ENCODE measurements at regions not wholly inside any gene's neighbourhood (a gene's known extent, or its start where the extent isn't known, plus 50 kb on each side); places are given as distances from the start of the nearest gene placed in this dataset.

DNA sequence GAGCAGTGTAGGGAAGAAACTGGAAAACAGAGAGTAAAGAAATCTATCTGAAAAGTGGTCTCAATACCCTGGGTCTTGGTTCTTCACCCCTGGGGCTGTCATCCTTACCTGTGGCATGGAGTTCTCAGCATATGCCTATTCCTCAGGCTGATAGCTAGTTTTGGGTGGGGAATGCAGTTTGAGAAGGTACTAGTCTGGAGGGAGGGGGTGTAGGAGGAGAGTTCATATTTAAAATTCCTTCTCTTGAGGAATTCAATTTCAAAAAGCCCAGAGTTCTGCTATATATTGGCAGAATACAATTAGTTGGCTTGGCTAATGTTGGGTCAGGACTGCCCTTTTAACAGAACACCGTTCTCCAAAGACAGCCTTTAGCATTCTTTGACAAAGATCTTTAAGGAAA is 82.9 kb upstream of the NPHP3 start:
- no peak for TF ChIP-seq POLR2A (IDR thresholded peaks at IDR 0.05)
- no peak for TF ChIP-seq CTCF (IDR thresholded peaks at IDR 0.05)
- TF ChIP-seq EP300 (IDR thresholded peaks at IDR 0.05): no peak

All from sigmoid colon (tissue), 4 donors.